Glutamatergic neuron (in vitro differentiated cells): ENCODE measurements at regions not wholly inside any gene's neighbourhood (a gene's known extent, or its start where the extent isn't known, plus 50 kb on each side); places are given as distances from the start of the nearest gene placed in this dataset.
"Not testable (repeated sequence)": the region's sequence is repeated elsewhere in the genome, so short reads cannot be mapped to it uniquely, and the experiment has no call there.

ENCODE experiments used
- DNase-seq: peaks from one replicate; pipeline ENCODE4 v3.0.0; 2022
- H3K27ac Mint-ChIP-seq: one replicate; pipeline ENCODE4 v1.8.0; 2020; ENCODE audit warnings: mild to moderate bottlenecking, mixed read lengths, inconsistent platforms; ENCODE audit not compliant: unreplicated experiment
- H3K27me3 Mint-ChIP-seq: one replicate; pipeline ENCODE4 v1.8.0; 2020; ENCODE audit warnings: mild to moderate bottlenecking, moderate library complexity, mixed read lengths, inconsistent platforms; ENCODE audit not compliant: unreplicated experiment
- H3K36me3 Mint-ChIP-seq: one replicate; pipeline ENCODE4 v1.8.0; 2020; ENCODE audit warnings: mild to moderate bottlenecking, mixed read lengths, inconsistent platforms; ENCODE audit not compliant: unreplicated experiment
- H3K4me1 Mint-ChIP-seq: one replicate; pipeline ENCODE4 v1.8.0; 2020; ENCODE audit warnings: mild to moderate bottlenecking, low read depth, mixed read lengths, inconsistent platforms; ENCODE audit not compliant: unreplicated experiment
- H3K4me3 Mint-ChIP-seq: one replicate; pipeline ENCODE4 v1.8.0; 2020; ENCODE audit warnings: mild to moderate bottlenecking, mixed read lengths, inconsistent platforms; ENCODE audit not compliant: unreplicated experiment
- H3K9me3 Mint-ChIP-seq: one replicate; pipeline ENCODE4 v1.8.0; 2020; ENCODE audit warnings: mild to moderate bottlenecking, moderate library complexity, mixed read lengths, inconsistent platforms; ENCODE audit not compliant: unreplicated experiment
- CTCF ChIP-seq: fragments of 200-600 bp; sonication (generic); IDR thresholded peaks from one replicate; pipeline ENCODE4 v1.5.0; 2021; ENCODE audit not compliant: partially characterized antibody, unreplicated experiment

- H3K9me3 Mint-ChIP-seq: peaks cover 2% of the 10 kb centered on the region
- H3K36me3 Mint-ChIP-seq: peaks cover 5% of the 10 kb centered on the region
- TF ChIP-seq CTCF: no peak
- peaks cover 2% of the 10 kb centered on the region for H3K27me3 Mint-ChIP-seq
- H3K27ac Mint-ChIP-seq: no peak overlapping the region
- no peak for DNase-seq
- H3K4me1 Mint-ChIP-seq: peaks cover 2% of the 10 kb centered on the region
- no peak overlapping the region for H3K4me3 Mint-ChIP-seq
Measured at GRCh38 chrX:13158911-13159310, 114.5 kb upstream of the FAM9C start.

GRCh38 chrX:13155550-13155949 lies 111.1 kb upstream of the FAM9C start:
- not testable (repeated sequence) for H3K4me3 Mint-ChIP-seq, DNase-seq, H3K27me3 Mint-ChIP-seq, H3K4me1 Mint-ChIP-seq, H3K9me3 Mint-ChIP-seq, H3K36me3 Mint-ChIP-seq, H3K27ac Mint-ChIP-seq

DNA sequence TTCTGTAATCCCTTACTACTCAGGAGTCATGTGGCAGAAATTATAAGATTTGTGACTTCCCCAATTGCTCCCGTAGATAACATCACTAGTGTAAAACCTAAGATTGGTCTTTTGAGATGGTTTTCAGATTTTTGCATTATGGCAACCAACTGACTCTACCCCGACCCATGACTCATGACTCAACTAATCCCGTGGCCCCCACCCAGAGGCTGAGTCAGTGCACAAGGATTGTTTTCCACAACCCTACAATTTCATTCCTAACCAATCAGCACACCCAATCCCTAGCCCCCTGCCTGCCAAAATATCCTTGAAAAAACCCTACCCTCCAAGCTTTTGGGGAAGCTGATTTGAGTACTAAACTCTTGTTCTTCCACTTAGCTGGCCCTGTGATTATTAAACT lies 109.4 kb upstream of the FAM9C start:
- Mint-ChIP-seq H3K4me1 (no peaks in the 10 kb centered on the region), H3K4me3 (no peak overlapping the region), H3K27ac (no peak overlapping the region), H3K27me3 (peaks cover 3% of the 10 kb centered on the region), H3K36me3 (peaks cover 5% of the 10 kb centered on the region), H3K9me3 (peaks cover 3% of the 10 kb centered on the region)
- no peak for TF ChIP-seq CTCF
- DNase-seq: no peak

DNA sequence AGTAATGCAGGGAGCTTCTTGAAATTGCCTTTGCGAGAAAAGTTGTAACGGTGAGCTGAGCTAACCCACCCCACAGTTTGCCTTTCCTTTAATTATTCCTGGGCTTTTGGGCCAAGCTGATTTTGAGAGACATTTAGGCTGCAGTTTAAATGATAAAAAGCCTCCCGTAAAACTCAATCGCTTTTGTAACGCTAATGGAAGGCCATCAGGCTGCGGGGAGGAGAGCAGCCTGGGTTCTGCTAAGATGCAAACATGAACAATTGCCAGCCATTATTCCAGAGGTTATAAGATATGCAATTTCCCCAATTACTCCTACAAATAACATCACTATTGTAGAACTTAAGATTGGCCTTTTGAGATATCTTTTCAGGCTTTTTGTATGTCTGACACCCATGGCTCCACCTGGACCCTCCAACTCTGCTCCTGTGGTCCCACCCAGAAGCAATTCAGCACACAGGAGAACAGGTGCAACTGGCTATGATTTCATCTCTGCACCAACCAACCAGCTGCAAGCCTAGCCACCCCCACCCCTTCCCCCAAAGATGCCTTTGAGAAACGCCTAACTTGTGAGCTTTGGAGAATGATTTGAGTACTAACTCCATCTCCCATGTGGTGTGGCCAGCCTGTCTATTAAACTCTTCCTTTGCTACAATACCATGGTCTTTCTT lies 108.2 kb upstream of the FAM9C start:
- H3K27ac Mint-ChIP-seq: no peak overlapping the region
- no peak for DNase-seq
- TF ChIP-seq CTCF: no peak
- H3K4me3 Mint-ChIP-seq: no peak overlapping the region
- no peaks in the 10 kb centered on the region for H3K4me1 Mint-ChIP-seq
- H3K9me3 Mint-ChIP-seq: peaks cover 3% of the 10 kb centered on the region
- H3K36me3 Mint-ChIP-seq: peaks cover 5% of the 10 kb centered on the region
- H3K27me3 Mint-ChIP-seq: peaks cover 3% of the 10 kb centered on the region

GRCh38 chrX:13151828-13152517 lies 107.6 kb upstream of the FAM9C start:
- no peak for TF ChIP-seq CTCF
- Mint-ChIP-seq H3K27me3 (peaks cover 3% of the 10 kb centered on the region), H3K9me3 (peaks cover 3% of the 10 kb centered on the region), H3K4me1 (no peaks in the 10 kb centered on the region), H3K36me3 (peaks cover 5% of the 10 kb centered on the region), H3K27ac (no peak overlapping the region), H3K4me3 (no peak overlapping the region)
- no peak for DNase-seq
